Umbilical cord (tissue), 1 donor: ENCODE measurements at regions not wholly inside any gene's neighbourhood (a gene's known extent, or its start where the extent isn't known, plus 50 kb on each side); places are given as distances from the start of the nearest gene placed in this dataset.
"Not testable (repeated sequence)": the region's sequence is repeated elsewhere in the genome, so short reads cannot be mapped to it uniquely, and the experiment has no call there.

ENCODE experiments used
- DNase-seq: peaks from one replicate; pipeline ENCODE4 v3.0.0-alpha.2; 2015; ENCODE audit warnings: low spot score

DNA sequence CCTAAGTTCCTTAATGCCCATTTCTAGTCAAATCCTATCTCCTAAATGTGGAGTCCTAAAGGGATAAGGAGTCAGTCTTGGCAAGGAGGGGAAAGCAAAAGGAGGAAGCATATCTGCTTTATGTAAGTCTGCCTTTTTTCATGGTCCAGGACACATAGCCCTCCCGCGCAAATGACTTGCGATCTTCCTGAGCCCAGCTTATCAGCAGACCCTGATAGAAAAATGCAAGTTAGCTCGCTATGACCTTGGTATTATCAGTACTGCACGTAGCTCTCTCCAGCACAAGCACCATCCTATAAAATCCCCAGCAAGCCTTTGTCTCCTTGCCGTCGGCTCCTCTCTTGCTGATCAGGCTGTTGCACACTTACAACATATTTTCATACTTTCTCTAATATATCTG, 281.4 kb upstream of the KCNH7 start:
- DNase-seq: peak; percentile 96

GRCh38 chr2:163086940-163087339, 248.4 kb upstream of the KCNH7 start:
- DNase-seq: no peak

- DNase-seq: not testable (repeated sequence)
These were observed 246.9 kb upstream of the KCNH7 start for GRCh38 chr2:163085366-163086024.

DNA sequence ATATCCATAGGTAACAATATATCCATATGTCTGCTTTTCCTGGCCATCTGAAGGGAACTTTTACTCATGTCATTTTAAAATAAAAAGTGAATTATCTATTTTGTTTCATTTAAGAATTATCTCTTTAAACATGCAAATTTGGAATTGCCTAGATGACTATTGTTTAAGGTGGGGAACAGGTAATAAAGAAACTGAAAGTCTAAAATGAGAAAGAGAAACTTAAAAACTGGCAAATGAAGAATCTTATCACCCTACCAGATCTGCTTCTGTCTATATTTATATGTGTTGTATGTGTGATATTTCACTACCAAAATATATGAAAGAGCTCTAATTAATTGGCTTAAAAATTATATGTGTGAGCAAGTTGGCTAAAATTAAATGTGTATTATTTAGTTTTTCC, 243.2 kb upstream of the KCNH7 start:
- DNase-seq: no peak

DNA sequence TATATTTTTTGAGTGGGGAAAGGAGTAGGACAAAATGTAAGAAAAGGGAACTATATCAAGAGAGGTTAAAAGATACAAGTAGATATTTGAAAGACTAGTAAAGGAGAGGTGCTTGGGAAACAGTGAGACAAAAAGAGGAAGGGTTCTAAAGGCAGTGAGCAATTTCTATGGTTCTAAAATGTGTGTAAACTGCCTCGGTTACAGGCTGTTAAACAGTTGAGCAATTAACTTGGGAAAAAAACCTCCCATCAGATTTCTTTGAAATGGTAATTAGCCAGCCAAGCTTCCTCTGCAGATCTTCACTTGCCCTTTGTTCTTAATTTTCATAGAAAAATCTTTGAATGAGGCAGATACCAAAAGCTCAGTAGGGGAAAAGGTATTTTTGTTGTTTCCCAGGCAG, 238.7 kb upstream of the KCNH7 start:
- DNase-seq: no peak

- DNase-seq: no peak
These were observed 227.5 kb upstream of the KCNH7 start for GRCh38 chr2:163066085-163066484.

DNA sequence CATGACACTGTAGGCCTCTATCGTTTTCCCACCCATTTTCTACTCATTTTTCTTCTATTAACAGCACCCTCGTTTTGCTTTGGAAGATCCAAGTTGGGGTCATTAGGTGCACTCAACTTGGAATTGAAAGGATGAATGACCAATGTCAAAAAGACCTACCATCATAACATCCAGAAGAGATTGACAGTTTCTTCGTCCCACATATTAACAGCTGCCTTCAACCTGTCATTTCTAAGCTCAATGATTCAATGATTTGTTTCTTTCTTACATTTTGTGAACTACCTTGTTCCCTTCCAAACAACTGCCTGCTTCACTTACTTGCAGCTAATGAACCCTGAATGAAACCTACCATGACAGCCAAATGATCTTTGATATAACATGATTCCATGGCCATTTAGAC, 224.0 kb upstream of the KCNH7 start:
- no peak for DNase-seq

DNA sequence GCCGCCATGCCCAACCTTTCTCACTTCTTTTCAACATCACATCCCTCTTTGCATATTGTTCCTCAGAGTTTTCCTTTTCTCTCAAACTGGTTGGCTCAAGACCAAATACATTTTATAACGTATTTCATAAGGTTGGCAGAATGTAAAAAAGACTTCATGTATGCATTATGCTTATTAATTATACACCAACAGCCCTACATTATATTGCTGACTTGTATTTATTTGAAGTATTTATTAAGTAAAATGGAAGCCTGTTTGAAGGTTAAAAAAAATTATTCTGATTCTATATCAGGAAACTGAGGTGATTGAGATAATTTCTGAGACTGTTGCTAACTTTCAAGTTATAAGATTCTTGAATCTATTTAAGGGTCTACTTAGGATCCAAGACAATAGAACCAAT, 208.0 kb upstream of the KCNH7 start:
- DNase-seq: no peak

DNA sequence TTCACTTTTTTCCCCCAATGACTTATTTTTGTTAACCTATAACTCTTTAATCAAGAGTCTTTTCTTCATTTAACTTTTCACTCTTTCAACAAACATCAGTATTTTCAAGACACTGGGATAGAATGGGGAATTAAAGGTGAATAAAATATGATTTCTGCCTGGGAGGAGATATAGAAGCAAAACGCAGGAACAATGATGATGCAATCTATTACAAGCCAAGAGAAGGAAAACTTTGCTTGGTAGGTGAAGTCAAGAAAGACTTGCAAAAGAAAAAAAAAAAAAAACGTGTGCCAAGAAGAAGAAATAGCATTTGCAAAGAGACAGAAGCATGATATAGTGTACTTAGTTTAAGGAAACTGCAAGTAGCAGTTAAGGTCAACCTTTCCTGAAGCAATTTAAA, 207.3 kb upstream of the KCNH7 start:
- DNase-seq: no peak

DNA sequence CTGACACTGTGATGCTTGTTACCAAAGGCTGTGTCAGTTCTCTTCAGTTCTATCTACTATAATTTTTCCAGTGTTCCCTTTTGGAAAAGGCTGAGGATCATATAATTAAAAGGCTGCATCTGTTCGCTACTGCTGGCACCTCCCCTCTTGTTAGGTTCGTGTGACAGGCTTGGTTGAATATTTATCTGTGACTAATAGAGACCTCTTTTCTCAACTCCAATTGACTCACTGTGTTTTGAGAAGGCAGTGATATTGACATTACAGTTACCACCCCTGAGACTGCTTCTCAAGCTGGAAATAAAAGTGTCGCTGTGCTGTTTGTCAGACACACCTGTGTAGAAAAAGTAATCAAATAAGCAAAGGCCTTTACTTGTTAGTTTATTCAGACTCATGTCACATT, 205.5 kb upstream of the KCNH7 start:
- no peak for DNase-seq

GRCh38 chr2:163043201-163043600, 204.6 kb upstream of the KCNH7 start:
- no peak for DNase-seq

DNA sequence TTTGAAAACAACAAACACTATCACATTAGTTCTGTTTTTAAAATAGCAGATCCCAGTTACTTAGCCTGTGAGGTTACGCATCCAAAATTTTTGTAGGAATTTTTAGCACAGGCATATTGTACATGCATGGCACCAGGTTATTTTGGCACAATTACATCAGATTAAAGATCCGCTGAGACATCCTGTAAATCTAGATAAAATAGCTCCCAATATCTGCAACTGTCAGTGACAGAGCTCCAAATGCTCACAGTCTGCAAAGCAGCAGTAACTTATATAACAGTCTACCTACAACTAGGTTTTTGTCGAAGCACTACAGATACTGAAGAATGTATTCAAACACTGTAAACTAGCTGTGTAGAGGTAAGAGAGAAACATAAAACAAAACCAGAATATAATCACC, 200.7 kb upstream of the KCNH7 start:
- DNase-seq: no peak

DNA sequence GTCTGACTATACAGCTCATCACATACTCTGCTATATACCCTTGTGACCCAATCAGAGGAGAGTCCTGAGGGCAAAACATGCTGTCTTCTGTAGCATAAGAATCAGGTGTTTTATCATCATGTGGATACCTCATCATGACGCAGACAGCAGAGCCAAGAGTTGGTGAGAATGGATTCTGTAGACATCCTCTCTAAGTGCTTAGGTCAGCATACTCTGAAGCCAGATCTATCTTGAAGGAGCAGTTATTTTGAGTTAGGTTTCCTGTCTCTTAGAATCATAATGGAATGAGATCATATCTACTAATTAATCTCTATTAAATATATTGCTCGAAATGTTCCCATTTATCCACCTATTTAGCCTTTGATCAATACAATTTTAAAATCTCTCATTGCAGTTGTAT, 190.2 kb upstream of the KCNH7 start:
- DNase-seq: no peak

GRCh38 chr2:163026136-163026775, 187.7 kb upstream of the KCNH7 start:
- DNase-seq: not testable (repeated sequence)

GRCh38 chr2:163016882-163017281, 178.3 kb upstream of the KCNH7 start:
- not testable (repeated sequence) for DNase-seq

GRCh38 chr2:163011000-163011399, 172.4 kb upstream of the KCNH7 start:
- no peak for DNase-seq

GRCh38 chr2:163008642-163009041, 170.1 kb upstream of the KCNH7 start:
- no peak for DNase-seq

- DNase-seq: no peak
These were observed 156.2 kb upstream of the KCNH7 start for GRCh38 chr2:162994718-162995117.

DNA sequence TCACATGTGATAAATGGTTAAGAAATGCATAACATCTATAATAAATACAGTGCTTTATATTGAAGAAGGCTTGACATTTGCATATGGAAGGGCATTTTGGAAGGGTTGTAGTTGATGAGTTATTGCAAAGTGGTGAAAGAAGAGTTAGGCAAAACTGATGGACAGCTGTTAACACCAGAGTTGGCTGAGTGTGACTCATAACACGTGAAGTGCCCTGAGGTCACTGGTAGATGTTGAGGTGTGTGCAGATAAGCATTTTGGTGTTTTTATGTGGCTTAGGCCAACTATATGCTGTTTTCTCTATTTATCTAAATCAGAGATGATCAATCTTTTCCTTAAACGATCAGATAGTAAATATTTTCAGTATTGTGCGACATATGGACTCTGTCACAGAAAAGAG, 154.3 kb upstream of the KCNH7 start:
- no peak for DNase-seq

- no peak for DNase-seq
These were observed 150.9 kb upstream of the KCNH7 start for GRCh38 chr2:162989507-162989906.

- DNase-seq: no peak
These were observed 136.2 kb upstream of the KCNH7 start for GRCh38 chr2:162974771-162975170.

- no peak for DNase-seq
These were observed 133.8 kb upstream of the KCNH7 start for GRCh38 chr2:162972383-162972782.

GRCh38 chr2:162968306-162968705, 129.7 kb upstream of the KCNH7 start:
- no peak for DNase-seq

- peak; percentile 82 for DNase-seq
These were observed 129.2 kb upstream of the KCNH7 start for GRCh38 chr2:162967811-162968210.
